Fibroblast of the conjunctiva (primary cell): ENCODE measurements at regions not wholly inside any gene's neighbourhood (a gene's known extent, or its start where the extent isn't known, plus 50 kb on each side); places are given as distances from the start of the nearest gene placed in this dataset.
A peak's percentile ranks its signal among the peaks of the same experiment; 100 is the strongest.
"Not testable (repeated sequence)": the region's sequence is repeated elsewhere in the genome, so short reads cannot be mapped to it uniquely, and the experiment has no call there.

Source experiments
- DNase-seq: peaks from one replicate; pipeline ENCODE4 v3.0.0-alpha.2; 2010; ENCODE audit warnings: low read depth

DNA sequence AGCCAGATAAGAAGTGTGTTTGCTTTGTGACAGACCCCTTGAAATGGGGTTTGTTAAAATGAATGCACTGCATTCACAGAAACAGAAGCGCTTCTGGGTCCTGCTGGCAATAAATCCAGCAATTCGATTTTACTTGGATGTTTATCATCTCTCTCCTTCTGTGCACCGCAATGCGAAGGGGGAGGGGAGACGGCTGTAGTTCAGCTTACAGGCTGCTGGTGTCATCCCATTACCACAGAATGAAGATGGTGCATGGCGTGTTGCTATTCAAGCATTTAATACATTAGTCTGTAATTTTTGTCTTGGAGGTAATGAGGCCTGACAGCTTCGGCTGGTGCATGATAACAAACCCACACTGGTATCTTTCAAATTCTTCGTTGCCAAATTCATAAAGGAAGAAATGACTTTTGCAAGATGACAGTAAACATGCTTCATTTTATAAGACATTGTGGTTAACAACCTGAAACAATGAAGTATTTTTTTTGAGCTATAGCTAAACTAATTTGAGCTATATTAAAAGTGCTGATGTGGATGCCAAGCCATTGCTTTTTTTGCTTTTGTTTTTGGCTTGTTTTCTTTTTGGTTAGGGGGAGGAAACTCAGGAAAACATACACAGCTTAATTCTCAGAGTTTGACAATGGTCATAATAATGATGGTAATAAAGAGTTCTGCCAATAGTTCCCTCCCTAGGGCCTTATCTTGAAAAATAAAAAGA lies 418.3 kb downstream of the OTOL1 start:
- peak; percentile 69 for DNase-seq

- DNase-seq = no peak
These were observed 418.8 kb downstream of the OTOL1 start for GRCh38 chr3:161915418-161915750.

GRCh38 chr3:161920196-161920595 lies 423.6 kb downstream of the OTOL1 start:
- DNase-seq = no peak

GRCh38 chr3:161925749-161926360 lies 429.2 kb downstream of the OTOL1 start:
- no peak for DNase-seq

DNA sequence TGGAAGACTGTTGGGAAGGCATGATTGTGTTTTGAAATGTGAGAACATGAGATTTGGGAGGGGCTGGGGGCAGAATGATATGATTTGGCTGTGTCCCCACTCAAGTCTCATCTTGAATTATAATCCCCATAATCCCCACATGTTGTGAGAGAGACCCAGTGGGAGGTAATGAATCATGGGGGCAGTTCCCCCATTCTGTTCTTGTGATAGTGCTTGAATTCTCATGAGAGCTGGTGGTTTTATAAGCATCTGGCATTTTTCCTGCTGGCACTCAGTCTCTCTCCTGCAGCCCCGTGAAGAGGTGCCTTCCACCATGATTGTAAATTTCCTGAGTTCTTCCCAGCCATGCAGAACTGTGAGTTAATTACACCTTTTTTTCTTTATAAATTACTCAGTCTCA lies 430.5 kb downstream of the OTOL1 start:
- DNase-seq = peak; percentile 26

DNA sequence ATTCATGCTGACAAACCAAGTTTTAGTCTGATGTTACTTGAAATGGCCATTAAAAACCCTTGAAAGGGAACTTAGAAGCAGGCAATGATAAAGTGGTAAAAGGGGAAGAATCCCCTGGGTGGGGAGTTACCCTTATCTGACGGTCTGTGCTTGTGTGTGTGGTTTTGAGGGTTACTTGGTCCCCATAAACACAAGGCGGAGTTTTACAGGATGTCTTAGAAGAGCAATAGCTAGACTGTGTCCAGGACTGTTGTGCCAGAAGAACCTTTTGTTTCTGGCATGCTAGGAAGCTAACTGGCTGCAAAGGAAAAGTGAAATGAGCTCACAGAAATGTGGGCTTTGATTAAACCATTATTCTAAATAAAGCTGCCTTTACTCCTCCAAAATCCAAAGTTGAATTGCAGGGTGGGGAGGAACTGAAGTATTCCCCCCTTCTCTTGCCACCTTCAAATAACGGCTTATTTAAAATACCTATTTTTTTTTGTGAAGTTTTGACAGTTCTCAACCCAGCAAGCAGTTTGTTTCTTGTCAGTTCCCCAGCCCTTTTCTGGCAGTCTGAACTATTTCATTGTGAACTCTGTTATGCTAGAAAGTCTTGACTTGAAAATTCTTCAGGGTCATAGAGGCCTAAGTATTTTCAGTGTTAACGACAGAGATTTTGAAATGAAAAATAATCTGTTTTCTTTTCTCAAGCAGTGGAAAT lies 443.5 kb downstream of the OTOL1 start:
- DNase-seq = no peak

- DNase-seq = no peak
These were observed 444.0 kb downstream of the OTOL1 start for GRCh38 chr3:161940621-161940965.

GRCh38 chr3:161941891-161942290 lies 445.3 kb downstream of the OTOL1 start:
- DNase-seq = no peak

DNA sequence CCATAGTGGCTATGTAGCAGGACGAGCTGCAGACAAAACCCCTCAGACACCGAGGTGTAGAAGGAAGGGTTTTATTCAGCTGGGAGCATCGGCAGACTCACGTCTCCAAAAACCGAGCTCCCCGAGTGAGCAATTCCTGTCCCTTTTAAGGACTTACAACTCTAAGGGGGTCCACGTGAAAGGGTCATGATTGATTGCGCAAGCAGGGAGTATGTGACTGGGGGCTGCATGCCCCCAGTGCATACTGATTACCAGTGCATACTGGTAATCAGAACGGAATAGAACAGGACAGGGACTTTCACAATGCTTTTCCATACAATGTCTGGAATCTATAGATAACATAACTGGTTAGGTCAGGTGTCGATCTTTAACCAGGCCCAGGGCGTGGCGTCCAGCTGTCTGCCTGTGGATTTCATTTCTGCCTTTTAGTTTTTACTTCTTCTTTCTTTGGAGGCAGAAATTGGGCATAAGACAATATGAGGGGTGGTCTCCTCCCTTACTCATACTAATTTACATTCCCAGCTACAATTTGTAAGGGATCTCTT lies 447.3 kb downstream of the OTOL1 start:
- DNase-seq = not testable (repeated sequence)

DNA sequence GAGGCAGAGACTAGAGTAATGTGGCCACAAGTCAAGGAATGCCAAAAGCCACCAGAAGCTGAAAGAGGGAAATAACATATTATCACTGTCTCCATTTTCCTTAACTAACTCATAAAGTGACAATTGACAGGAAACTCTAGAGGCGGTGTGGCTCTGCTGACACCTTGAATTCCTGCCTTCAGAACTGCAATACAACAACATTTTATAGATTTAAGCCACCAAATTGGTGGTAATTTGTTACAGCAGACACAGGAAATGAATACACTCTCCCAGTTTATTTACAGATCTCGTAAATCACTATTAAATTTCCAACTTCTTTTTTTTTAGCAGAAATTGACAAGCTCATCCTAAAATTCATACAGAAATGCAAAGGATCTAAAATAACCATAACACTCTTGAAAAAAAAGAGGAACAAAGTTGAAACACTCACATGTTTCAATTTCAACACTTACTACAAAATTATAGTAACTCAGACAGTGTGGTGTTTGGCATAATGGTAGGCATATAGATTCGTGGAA lies 449.9 kb downstream of the OTOL1 start:
- DNase-seq = no peak

DNA sequence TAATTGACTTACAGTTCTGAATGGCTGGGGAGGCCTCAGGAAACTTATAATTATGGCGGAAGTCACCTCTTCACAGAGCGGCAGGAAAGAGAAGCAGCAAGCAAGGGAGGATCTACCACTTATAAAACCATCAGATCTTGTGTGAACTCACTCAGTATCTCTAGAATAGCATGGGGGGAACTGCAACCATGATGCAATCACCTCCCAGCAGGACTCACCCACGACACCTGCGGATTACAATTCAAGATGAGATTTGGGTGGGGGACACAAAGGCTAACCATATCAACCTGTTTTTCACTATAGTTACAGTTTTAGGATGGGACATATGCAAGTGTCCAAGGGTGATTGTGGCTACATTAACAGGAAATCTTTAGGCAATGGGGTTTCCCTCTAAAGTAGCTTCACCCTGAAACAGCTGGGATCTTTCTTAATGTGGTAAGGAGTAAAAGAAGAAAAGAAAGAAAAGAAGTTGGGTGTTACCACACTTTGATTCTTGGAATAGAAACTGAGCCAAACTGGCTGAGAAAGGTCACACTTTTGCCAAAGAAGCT lies 453.8 kb downstream of the OTOL1 start:
- no peak for DNase-seq

- no peak for DNase-seq
These were observed 460.9 kb downstream of the OTOL1 start for GRCh38 chr3:161957467-161957866.

DNA sequence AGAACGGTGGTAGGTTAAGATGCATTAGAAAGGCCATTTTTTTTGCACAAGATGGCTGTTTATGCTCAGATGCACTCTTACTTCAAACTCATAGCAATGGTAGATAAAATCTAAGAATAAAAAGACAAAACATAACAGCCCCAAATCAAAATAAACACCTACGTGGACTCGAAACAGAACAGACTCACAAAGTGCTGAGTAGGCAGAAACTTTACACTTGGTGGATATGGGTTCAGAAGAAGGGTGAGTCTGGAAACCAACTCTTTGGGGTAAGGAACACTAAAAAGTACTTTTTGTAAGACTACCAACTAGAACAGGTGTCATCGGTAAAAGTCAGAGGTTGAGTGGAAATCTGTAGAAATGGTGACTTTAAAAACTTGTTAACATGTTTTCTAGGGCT lies 468.2 kb downstream of the OTOL1 start:
- DNase-seq = no peak

GRCh38 chr3:161969867-161970266 lies 473.3 kb downstream of the OTOL1 start:
- no peak for DNase-seq

DNA sequence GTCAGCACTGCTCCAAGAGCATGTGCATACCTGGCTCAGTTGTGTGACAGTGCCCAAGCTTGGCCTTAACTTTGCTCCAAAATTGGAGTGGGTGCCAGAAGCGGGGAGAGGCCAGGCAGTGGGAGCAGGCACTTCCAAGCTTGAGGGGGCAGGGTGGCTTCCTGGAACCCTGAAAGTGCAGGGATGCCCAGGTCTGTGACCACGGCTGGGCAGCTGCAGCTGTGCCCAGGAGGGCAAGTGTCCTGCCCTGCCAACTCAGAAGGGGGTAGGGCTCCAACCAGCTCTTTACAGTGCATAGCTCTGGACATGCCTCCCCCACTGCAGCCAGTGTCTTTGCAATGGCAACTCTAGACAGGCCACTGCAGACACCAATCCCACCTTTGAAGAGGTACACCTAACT lies 478.6 kb downstream of the OTOL1 start:
- DNase-seq = no peak

DNA sequence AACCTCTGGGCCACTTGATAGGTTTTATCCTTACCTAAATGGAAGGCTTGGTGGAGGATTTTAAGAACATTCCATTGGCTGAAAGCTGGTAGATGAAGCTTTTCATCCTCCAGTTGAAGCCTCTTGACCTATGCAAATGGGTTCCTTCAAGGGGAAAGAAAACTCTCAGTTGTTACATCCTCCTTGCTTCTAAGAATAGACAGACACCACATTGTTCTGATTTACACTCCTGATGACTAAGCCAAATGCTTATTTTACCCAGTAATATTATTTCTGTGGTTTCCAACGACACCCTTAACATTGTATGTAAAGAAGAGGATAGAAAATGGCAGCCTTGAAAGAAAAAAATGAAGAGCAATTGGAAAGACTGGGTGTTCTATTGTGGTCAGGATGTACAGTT lies 480.5 kb downstream of the OTOL1 start:
- peak; percentile 69 for DNase-seq

GRCh38 chr3:161977850-161978249 lies 481.2 kb downstream of the OTOL1 start:
- no peak for DNase-seq

DNA sequence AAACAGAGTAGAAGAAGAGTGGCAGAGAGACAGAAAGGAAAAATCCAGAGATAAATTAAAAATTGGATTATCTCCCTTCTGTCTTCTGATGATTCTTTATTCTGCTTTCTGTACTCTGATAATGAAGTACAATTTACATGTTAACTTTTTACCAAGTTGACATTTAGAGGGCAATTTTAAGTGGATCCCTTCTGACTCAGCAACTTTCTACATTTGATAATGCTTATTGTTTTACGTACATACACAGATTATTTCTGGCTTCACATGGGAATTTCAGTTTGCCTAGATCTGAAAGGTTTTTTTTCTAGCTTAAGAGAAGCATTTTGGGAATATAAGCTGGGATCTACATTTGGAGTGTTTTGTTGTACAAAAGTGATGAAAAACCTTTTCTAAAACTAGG lies 491.3 kb downstream of the OTOL1 start:
- no peak for DNase-seq

GRCh38 chr3:161989012-161989411 lies 492.4 kb downstream of the OTOL1 start:
- DNase-seq = no peak

- DNase-seq = no peak
These were observed 493.4 kb downstream of the OTOL1 start for GRCh38 chr3:161990036-161990435.

- no peak for DNase-seq
These were observed 495.4 kb downstream of the OTOL1 start for GRCh38 chr3:161991901-161992540.

- no peak for DNase-seq
These were observed 503.2 kb downstream of the OTOL1 start for GRCh38 chr3:161999846-162000245.
